ENCODE measurements at regions not wholly inside any gene's neighbourhood (a gene's known extent, or its start where the extent isn't known, plus 50 kb on each side); places are given as distances from the start of the nearest gene placed in this dataset.

- no peak for TF ChIP-seq CTCF (IDR thresholded peaks at IDR 0.05)
- TF ChIP-seq POLR2A (IDR thresholded peaks at IDR 0.05) = no peak
Measured at GRCh38 chr5:26486631-26487030, 551.8 kb downstream of the CDH9 start.

Data from heart left ventricle (tissue), 13 donors.